CD4-positive, alpha-beta T cell treated with Interleukin-6 for 4 hours (primary cell): ENCODE measurements at regions not wholly inside any gene's neighbourhood (a gene's known extent, or its start where the extent isn't known, plus 50 kb on each side); places are given as distances from the start of the nearest gene placed in this dataset.
"Not testable (repeated sequence)": the region's sequence is repeated elsewhere in the genome, so short reads cannot be mapped to it uniquely, and the experiment has no call there.

Source experiments
- DNase-seq: peaks from one replicate; pipeline ENCODE4 v3.0.0-alpha.2; 2020; ENCODE audit warnings: mixed read lengths

DNA sequence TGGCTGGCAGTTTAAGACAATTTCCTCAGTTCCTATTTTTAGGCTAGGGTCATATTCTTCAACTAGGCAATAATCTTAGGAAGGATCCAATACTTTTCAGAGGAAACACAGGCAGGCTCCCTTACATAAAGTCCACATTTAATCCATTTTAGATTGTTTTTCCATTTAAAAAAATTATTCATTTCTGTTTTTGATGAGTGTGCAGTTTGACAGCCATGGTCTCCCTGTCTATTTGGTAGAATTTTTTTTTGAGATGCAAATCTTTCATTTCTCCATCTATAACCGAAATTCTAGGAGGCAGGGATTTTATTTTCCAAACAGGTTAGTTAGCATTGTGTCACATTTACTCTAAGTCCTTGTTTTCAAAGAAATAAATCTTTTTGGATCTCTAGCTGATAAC, 326.8 kb downstream of the PPP4R3C start:
- no peak for DNase-seq

DNA sequence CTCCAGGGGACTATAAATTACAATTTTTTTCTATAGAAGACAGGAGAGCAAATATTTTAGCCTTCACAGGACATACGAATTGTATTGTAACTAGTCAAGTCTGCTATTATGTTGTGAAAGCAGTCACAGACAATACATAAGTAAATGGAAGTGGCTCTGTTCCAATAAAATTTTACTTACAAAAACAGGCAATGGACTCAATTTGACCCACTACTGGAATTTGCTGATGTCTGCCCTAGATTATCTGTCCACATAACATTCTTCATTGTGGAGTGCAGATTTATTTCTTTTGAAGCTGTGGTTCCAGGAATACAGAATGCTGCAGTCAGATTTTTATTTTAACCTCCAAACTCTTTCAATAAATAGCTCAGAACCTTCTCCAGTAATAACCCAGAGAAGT, 330.3 kb downstream of the PPP4R3C start:
- no peak for DNase-seq

DNA sequence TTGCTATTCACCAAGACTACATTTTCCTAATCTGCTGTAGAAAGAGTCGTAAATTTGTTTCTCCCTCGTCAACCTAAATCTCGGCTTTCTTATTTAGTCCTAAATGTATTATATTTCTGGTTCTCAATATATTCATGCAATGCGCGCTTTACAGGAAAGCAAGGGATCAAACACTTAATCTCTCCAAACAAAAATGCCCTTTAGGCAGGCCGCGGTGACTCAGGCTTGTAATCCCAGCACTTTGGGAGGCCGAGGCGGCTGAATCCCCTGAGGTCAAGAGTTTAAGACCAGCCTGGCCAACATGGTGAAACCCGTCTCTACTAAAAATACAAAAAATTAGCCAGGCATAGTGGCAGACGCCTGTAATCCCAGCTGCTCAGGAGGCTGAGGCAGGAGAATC, 376.0 kb downstream of the PPP4R3C start:
- DNase-seq: not testable (repeated sequence)

DNA sequence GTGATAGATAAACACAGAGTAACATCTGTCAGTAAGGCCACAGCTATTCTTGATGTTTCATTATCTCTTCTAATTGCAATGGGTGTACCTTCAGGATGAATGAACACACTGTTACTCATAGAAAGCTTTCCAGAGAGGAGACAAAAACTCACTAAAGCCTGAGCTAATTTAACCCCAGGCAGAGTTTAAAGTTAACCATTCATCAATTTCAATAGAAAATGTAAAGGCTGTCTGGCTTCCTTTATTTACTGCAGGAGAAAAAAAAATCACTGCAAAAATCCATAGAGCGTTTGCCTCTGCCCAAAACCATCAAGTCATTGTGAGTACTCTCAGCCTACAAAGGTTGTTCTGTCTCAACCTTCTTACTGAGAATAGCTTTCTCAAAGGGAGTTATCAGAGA, 376.9 kb downstream of the PPP4R3C start:
- DNase-seq: no peak

DNA sequence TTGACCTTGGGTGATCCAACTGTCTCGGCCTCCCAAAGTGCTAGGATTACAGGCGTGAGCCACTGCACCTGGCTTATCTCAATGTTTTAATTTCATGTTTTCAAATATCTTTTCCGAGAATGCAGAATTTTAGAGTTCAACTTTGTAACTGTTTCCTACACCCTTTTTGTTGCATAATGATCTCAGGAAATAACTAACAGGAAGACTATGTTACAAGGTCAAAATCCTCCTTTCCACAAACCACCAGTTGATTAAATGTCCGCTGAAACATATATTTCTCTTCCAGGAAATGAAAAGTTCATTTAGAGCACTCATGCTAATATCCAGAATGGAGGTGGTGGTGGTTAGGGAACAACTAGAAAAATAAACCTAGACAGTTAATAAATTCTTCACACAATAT, 377.8 kb downstream of the PPP4R3C start:
- DNase-seq: no peak

DNA sequence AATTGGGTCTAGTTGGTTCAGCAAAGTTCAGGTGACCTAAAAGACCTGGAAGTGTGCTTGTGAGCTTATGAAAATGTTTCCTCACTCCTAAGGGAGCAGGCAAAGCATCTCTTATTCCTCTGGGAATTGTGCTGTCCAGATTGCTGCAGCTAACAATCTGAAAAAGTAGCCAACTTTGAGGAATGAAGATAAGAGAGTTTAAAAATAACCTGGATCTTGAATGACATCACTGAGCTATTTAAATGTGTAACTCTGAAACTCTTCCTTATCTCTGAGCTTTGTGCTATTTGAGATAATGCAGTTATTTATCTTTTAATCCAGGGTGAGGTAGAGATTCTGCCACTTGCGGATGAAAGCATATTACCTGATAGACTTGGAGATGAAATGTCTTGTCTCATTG, 384.8 kb downstream of the PPP4R3C start:
- no peak for DNase-seq

DNA sequence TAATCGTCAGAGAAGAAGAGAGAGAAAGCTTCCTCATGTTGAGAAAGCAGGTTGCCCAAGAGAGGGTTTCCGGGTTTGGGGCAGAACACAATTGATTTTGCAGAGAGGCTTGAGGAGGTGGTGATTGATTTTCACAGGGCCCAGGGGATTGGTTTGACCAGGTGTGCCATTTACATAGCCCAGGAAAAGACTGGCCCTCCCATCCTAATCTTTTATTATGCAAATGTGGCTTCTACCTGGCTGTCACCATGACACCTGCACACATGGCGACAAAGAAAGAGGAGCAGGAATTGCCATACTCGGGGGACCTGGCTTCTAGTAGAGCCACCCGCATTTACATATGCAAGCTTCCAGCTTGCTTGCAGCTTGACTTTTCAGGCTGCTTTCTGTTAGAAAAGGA, 405.3 kb downstream of the PPP4R3C start:
- no peak for DNase-seq

DNA sequence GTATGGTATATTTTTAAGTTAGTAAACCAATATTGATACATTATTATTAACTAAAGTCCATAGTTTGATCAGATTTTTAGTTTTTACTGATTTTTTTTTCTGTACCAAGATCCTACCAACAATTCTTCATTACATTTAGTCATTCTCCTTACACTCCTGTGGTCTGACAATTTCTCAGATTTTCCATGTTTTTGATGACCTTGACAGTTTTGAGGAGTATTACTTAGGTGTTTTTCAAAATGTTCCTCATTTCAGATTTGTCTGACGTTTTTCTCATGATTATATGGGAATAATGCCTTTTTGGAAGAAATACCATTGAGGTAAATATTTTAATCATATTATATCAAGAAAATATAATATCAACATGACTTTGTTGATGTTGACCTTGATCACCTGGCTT, 423.8 kb downstream of the PPP4R3C start:
- DNase-seq: no peak

DNA sequence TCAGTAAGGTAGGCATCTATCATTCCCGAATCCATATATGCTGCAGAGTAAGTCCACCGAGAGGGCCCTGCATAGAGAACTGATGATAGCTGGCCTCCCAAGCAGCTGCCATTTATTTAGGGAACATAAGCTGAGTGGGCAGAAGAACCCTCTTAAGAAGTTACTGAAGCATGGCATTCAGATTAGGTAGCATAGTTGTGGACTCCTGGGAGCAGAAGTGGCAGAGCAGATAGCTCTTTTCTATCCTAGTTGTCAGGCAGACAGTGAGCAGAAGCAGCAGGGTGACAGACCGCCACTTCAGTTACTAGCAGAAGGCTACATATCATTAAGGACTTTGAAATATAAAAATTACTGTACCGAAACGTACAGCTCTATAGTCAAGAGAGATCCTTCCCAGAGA, 454.7 kb downstream of the PPP4R3C start:
- no peak for DNase-seq

DNA sequence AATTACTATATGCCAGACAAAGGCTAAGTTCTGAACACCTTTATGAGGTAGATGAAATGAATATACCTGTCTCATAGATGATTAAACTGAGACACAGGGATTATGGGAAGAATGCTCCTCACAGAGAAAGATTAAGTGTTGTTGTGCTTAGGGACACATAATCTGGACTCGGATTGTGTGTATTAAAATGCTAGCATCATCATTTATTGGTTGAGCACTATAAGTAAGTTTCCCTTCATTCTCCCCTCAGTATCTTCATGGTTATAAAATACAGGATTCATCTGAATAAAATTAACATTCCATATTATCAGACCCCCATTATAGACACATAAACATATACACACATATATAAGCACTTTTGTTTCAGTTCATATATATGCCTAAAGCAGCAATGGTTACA, 463.5 kb downstream of the PPP4R3C start:
- DNase-seq: no peak

DNA sequence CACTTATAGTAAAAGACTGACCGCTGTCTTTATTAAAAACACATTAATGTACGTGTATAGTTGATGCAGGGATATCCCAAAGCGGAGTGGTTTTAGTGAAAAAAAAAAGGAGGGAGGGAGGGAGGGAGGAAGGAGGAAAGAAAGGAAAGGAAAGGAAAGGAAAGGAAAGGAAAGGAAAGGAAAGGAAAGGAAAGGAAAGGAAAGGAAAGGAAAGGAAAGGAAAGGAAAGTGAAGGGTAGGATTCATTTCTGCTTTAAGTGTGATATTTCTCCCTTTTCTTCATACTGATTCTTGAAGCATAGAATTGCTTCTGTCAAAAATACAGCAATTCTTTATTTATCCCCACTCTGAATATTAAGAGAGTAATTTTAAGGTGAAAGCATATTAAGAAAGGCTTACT, 504.9 kb downstream of the PPP4R3C start:
- DNase-seq: no peak

DNA sequence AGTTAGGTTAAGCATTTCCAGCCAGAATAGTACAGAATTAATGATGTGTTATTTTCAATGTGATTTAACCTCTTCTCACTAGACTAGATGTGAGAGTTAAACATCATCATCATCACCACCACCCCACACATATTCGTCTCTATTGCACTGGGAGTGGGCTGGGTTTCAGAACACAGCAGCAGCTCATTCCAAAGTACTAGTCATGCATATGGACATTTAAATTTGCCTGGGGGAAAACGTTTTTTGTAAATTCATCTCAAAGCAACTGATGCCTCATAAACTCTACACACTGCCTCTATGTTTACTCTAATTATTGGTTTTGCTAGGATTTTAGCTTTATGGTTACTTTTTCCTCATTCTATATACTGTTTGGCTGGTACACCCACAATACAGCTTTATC, 509.1 kb downstream of the PPP4R3C start:
- DNase-seq: no peak

DNA sequence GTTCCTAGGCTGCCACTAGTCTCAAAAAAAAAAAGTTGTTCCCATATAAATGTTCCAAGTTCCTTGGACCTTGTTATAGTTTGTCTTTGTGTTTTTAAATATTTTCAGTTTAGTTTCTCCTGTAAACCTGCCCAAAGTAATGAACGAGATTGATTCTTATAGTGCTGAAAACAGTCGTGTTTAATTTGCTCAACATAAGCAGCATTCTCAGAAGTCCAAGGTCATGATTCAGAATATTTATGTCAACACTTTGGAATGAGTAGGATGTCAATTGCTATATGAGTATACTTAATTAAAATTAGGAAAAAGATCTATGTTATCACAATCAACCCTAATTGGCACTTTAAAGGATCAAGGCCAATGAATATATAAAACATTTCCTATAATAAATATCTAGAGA, 510.9 kb downstream of the PPP4R3C start:
- no peak for DNase-seq

DNA sequence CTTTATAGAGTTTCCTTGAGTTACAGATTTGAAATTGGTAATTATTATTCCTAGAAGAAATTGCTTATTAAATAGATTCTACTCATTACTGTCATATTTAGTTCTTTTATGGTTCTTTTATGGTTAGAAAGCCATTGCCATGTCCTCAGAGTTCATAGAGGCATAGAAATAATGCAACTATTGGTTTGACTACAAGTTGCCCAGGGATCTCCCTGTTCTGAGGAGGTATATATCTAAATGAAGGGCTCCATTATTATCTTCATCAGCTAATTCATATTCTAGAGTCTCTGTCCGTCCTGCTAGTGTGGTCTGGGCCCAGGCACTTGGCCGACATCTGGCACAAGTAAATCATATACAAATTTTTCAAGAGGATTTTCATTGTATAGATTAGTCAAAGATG, 535.7 kb downstream of the PPP4R3C start:
- DNase-seq: no peak

DNA sequence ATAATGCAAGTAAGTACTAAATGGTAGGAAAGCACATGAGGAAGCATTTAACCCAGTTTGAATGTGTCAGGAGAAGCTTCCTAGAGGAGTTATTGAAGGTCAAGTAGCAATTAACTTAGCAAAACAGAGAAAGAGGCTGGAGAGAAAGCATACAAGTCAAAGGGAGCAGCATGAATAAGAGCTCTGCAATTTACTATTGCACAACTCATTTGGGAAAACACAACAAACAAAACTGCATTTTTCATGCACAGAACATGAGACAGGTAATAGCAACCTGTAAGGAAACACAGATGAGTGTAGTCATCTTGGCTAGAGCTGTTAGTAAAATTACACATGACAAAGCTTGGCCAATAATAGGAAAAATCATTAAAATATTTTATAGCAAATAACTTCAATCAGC, 538.1 kb downstream of the PPP4R3C start:
- DNase-seq: no peak

DNA sequence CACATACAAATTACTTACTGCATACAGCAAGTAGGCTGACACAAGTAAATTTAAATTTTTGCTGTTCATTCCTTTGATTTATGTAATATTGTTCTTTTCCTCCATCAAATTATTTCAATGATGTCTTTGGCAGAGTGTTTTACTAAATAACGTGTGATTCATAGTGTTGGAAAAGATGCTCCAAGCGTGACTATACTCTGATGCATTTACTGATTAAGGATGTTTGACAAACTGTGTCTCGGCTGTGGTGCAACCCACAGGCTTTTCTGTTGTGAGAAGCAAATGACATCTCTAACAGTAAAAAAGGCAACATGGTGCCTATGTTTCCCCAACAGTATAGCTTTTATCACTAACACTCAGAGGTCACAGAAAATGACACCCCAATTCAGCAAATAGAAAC, 540.9 kb downstream of the PPP4R3C start:
- no peak for DNase-seq

DNA sequence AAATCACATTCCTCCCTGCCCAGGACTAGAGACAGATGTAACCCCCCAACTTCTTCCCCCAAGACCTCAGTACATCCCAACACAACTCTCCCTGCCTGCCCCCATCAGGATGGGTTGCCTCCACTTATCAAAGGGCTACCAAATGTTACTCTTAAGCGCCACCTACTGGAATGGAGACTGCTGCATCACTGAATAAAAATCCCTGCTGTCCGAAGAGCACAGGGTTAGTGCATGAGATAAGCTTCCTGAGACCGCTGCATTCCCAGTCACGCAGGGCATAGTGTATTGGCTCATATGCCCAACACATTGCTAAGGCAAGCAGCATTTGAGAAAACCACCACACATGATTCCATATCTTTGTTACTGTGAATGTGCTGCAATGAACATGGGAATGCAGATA, 544.5 kb downstream of the PPP4R3C start:
- no peak for DNase-seq

DNA sequence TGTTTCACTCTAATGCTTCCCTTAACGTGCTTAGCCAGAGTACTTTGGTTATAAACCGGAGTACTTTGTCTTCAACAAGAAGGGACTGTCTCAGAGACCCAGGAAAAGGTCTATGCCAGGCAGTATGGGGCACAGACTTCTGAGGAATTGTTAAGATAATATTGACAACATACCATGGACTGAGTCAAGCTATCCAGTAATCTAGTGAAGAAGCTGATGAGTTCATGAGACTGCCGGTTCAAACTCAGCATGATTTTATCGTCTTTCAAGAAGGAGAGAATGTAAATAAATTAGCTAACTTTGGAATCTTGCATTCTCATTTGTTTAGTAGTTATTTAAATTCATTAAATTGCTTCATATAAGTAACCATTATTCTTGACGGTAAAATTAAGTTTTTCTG, 546.1 kb downstream of the PPP4R3C start:
- no peak for DNase-seq

DNA sequence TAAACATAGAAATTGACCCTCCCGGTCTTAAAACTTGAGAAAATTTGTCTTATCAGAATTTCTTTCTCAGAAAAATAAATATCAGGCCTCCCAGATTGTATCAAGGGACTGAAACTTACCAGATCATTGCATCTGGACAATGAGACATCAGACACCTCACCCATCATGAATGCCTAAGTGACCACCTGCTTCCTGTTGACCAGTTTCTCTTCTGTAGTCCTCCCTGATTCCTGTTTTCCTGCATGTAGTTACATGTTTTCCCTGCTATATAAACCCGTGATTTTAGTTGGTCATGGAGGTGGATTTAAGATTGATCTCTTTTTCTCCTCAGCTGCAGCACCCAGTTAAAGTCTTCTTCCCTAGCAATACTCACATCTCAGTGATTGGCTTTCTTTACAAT, 548.1 kb downstream of the PPP4R3C start:
- DNase-seq: no peak

DNA sequence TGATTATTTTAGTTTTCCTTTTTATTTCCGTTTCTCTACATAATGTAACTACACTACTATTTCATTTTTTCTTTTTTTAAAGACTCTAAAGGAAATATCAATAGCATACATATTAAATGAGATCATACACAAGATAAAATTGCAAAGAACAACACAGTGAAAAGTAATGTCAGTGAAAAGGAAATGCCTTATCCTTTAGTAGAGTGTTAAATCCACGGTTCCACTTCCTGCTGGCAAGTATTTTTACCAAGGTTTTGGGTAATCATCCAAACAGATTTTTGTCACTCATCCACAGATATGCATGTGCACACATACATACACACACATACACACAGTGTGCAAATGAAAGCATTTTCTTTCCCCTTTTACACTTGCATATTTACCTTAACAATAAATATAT, 548.9 kb downstream of the PPP4R3C start:
- DNase-seq: no peak

DNA sequence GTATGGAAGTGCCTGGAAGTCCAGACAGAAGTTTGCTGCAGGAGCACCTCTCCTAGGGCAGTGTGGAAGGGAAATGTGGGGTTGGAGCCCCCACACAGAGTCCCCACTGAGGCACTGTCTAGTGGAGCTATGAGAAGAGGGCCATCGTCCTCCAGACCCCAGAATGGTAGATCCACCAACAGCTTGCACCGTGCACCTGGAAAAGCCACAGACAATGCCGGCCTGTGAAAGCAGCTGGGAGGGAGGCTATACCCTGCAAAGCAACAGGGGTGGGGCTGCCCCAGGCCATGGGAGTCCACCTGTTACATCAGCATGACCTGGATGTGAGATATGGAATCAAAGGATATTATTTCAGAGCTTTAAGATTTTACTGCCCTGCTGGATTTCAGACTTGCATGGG, 551.4 kb downstream of the PPP4R3C start:
- DNase-seq: not testable (repeated sequence)

DNA sequence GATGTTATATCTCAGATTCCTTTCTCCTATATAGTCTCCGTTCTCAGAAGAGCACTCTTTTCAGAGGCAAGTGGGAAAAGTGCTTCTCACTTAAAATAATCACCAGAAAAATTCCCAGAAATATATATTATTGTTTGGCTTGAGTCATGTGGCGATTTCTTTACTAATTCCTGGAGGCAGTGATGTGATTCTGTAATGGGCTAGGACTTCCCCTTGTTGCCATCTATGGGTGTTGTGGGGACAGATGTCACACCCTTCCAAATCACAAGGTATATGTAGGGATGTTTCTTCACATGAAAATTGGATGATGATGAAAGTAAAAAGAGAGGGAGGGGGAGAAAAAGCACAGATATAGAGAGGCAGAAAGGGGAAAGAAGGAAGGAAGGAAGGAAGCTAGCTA, 553.4 kb downstream of the PPP4R3C start:
- DNase-seq: no peak

DNA sequence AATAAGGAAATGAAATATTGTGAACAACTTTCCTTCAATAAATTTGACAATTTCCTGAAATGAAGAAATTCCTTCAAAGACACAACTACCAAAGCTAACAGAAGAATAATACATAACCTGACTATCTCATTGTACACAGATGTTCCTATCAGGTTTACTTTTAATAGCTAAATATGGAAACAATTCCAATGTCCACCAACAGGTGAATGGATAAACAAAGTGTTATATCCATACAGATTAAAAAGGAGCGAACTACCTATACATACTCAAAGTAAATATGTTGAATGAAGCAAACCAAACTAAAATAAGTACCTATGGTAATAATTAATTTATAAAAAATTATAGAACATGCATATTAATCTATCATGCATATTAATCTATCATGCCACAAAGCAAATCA, 554.9 kb downstream of the PPP4R3C start:
- DNase-seq: no peak

DNA sequence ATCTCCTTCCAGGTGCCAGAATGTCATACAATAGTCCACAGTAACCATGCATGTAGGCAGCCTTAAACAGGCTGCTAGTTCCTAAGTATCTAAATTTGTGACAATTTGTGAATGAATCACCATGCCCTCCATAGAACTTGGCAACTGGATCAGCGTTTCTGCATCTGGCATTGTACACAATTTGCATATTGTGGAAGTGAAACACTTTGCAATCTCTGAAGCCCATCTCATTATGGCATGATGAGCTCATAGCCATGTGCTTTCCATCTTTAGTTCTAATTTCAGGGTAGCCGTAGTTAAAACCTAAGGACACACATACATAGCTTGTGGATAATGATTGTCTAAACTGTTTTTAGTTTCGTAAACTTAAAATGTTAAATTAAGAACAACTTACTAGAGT, 573.6 kb downstream of the PPP4R3C start:
- DNase-seq: no peak

DNA sequence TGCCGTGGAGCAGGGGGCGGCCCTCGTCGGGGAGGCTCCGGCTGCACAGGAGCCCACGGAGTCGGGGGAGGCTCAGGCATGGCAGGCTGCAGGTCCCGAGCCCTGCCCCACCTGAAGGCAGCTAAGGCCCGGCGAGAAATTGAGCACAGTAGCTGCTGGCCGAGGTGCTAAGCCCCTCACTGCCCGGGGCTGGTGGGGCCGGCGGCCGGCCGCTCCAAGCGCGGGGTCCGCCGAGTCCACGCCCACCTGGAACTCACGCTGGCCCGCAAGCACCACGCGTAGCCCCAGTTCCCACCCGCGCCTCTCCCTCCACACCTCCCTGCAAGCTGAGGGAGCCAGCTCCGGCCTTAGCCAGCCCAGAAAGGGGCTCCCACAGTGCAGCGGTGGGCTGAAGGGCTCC, 589.4 kb downstream of the PPP4R3C start:
- no peak for DNase-seq

DNA sequence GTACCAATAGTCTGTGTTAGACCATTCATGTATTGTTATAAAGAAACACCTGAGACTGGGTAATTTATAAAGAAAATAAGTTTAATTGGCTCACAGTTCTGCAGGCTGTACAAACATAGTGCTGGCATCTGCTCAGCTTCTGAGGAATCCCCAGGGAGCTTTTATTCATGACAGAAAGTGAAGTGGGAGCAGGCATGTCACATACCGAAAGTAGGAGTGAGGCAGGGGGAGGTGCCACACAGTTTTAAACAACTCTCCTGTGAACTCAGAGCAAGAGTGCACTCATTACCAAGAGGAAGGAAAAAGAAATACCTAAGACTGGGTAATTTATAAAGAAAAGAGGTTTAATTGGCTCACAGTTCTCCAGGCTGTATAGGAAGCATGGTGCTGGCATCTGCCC, 591.2 kb downstream of the PPP4R3C start:
- no peak for DNase-seq
